ENCODE measurements at regions not wholly inside any gene's neighbourhood (a gene's known extent, or its start where the extent isn't known, plus 50 kb on each side); places are given as distances from the start of the nearest gene placed in this dataset.

DNA sequence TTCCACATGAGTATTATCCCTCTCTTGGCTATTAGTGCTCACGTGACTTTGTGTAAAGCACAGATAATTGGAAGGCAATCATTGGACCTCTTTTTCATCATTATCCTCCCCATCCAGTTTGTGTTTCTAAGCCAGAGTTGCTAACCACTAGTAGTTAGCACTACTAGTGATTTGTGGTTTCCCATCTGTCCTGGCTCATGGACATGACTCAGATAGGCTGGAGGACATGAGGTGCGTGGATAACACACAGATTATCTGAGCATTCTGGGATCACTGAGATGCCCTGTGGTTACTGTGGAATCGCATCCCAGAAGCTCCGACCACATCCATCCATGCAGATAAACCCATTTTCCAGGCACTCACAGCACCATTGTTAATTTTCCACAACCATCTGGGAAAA is 123.8 kb upstream of the NAA20 start:
- H2AFZ ChIP-seq, result no peak overlapping the region
- ATAC-seq (no peak), DNase-seq (ENCODE audit: low spot score) (no peak)
- H3K27ac Mint-ChIP-seq, result no peak overlapping the region
- no peaks in the 10 kb centered on the region for H3K27me3 Mint-ChIP-seq (ENCODE audit: insufficient read depth, low read depth, poor library complexity)
- H3K36me3 Mint-ChIP-seq (ENCODE audit: low read depth), result no peaks in the 10 kb centered on the region
- H3K9me2 ChIP-seq (ENCODE audit: insufficient read depth), result no peaks in the 10 kb centered on the region
- H3K4me2 ChIP-seq, result no peak overlapping the region
- no peaks in the 10 kb centered on the region for H3F3A ChIP-seq (replicated peaks; ENCODE audit: low read depth)
- H3K36me3 ChIP-seq (ENCODE audit: insufficient read depth), result no peaks in the 10 kb centered on the region
- H3K27me3 ChIP-seq (ENCODE audit: insufficient read depth), result no peaks in the 10 kb centered on the region
- TF ChIP-seq CREB1 (CRISPR knock-in tag; IDR thresholded peaks at IDR 0.05; ENCODE audit: low read depth), result no peak
- no peak for TF ChIP-seq STAT1 (IDR thresholded peaks at IDR 0.05; ENCODE audit: unreplicated experiment)
- TF ChIP-seq NANOG (IDR thresholded peaks at IDR 0.05; ENCODE audit: borderline replicate concordance), result no peak
- TF ChIP-seq EZH2phosphoT487 (IDR thresholded peaks at IDR 0.05; ENCODE audit: unreplicated experiment), result no peak
- no peak for TF ChIP-seq ZNF331 (CRISPR knock-in tag; IDR thresholded peaks at IDR 0.05; ENCODE audit: low read depth)
- TF ChIP-seq ZNF114 (CRISPR knock-in tag; IDR thresholded peaks at IDR 0.05), result no peak
- TF ChIP-seq, protein P1, sequence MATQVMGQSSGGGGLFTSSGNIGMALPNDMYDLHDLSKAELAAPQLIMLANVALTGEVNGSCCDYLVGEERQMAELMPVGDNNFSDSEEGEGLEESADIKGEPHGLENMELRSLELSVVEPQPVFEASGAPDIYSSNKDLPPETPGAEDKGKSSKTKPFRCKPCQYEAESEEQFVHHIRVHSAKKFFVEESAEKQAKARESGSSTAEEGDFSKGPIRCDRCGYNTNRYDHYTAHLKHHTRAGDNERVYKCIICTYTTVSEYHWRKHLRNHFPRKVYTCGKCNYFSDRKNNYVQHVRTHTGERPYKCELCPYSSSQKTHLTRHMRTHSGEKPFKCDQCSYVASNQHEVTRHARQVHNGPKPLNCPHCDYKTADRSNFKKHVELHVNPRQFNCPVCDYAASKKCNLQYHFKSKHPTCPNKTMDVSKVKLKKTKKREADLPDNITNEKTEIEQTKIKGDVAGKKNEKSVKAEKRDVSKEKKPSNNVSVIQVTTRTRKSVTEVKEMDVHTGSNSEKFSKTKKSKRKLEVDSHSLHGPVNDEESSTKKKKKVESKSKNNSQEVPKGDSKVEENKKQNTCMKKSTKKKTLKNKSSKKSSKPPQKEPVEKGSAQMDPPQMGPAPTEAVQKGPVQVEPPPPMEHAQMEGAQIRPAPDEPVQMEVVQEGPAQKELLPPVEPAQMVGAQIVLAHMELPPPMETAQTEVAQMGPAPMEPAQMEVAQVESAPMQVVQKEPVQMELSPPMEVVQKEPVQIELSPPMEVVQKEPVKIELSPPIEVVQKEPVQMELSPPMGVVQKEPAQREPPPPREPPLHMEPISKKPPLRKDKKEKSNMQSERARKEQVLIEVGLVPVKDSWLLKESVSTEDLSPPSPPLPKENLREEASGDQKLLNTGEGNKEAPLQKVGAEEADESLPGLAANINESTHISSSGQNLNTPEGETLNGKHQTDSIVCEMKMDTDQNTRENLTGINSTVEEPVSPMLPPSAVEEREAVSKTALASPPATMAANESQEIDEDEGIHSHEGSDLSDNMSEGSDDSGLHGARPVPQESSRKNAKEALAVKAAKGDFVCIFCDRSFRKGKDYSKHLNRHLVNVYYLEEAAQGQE (IDR thresholded peaks at IDR 0.05; ENCODE audit: unreplicated experiment), result no peak
- TF ChIP-seq EZH2 (IDR thresholded peaks at IDR 0.05; ENCODE audit: low read depth, unreplicated experiment), result no peak
- no peak for TF ChIP-seq POLR2AphosphoS5 (IDR thresholded peaks at IDR 0.05; ENCODE audit: low read depth)
- TF ChIP-seq JUNB (IDR thresholded peaks at IDR 0.05; ENCODE audit: unreplicated experiment), result no peak
- TF ChIP-seq, protein P2, sequence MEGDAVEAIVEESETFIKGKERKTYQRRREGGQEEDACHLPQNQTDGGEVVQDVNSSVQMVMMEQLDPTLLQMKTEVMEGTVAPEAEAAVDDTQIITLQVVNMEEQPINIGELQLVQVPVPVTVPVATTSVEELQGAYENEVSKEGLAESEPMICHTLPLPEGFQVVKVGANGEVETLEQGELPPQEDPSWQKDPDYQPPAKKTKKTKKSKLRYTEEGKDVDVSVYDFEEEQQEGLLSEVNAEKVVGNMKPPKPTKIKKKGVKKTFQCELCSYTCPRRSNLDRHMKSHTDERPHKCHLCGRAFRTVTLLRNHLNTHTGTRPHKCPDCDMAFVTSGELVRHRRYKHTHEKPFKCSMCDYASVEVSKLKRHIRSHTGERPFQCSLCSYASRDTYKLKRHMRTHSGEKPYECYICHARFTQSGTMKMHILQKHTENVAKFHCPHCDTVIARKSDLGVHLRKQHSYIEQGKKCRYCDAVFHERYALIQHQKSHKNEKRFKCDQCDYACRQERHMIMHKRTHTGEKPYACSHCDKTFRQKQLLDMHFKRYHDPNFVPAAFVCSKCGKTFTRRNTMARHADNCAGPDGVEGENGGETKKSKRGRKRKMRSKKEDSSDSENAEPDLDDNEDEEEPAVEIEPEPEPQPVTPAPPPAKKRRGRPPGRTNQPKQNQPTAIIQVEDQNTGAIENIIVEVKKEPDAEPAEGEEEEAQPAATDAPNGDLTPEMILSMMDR (conservative IDR thresholded peaks at IDR 0.05; ENCODE audit: low read depth in 2 of 2), result no peak
- TF ChIP-seq, protein P3, sequence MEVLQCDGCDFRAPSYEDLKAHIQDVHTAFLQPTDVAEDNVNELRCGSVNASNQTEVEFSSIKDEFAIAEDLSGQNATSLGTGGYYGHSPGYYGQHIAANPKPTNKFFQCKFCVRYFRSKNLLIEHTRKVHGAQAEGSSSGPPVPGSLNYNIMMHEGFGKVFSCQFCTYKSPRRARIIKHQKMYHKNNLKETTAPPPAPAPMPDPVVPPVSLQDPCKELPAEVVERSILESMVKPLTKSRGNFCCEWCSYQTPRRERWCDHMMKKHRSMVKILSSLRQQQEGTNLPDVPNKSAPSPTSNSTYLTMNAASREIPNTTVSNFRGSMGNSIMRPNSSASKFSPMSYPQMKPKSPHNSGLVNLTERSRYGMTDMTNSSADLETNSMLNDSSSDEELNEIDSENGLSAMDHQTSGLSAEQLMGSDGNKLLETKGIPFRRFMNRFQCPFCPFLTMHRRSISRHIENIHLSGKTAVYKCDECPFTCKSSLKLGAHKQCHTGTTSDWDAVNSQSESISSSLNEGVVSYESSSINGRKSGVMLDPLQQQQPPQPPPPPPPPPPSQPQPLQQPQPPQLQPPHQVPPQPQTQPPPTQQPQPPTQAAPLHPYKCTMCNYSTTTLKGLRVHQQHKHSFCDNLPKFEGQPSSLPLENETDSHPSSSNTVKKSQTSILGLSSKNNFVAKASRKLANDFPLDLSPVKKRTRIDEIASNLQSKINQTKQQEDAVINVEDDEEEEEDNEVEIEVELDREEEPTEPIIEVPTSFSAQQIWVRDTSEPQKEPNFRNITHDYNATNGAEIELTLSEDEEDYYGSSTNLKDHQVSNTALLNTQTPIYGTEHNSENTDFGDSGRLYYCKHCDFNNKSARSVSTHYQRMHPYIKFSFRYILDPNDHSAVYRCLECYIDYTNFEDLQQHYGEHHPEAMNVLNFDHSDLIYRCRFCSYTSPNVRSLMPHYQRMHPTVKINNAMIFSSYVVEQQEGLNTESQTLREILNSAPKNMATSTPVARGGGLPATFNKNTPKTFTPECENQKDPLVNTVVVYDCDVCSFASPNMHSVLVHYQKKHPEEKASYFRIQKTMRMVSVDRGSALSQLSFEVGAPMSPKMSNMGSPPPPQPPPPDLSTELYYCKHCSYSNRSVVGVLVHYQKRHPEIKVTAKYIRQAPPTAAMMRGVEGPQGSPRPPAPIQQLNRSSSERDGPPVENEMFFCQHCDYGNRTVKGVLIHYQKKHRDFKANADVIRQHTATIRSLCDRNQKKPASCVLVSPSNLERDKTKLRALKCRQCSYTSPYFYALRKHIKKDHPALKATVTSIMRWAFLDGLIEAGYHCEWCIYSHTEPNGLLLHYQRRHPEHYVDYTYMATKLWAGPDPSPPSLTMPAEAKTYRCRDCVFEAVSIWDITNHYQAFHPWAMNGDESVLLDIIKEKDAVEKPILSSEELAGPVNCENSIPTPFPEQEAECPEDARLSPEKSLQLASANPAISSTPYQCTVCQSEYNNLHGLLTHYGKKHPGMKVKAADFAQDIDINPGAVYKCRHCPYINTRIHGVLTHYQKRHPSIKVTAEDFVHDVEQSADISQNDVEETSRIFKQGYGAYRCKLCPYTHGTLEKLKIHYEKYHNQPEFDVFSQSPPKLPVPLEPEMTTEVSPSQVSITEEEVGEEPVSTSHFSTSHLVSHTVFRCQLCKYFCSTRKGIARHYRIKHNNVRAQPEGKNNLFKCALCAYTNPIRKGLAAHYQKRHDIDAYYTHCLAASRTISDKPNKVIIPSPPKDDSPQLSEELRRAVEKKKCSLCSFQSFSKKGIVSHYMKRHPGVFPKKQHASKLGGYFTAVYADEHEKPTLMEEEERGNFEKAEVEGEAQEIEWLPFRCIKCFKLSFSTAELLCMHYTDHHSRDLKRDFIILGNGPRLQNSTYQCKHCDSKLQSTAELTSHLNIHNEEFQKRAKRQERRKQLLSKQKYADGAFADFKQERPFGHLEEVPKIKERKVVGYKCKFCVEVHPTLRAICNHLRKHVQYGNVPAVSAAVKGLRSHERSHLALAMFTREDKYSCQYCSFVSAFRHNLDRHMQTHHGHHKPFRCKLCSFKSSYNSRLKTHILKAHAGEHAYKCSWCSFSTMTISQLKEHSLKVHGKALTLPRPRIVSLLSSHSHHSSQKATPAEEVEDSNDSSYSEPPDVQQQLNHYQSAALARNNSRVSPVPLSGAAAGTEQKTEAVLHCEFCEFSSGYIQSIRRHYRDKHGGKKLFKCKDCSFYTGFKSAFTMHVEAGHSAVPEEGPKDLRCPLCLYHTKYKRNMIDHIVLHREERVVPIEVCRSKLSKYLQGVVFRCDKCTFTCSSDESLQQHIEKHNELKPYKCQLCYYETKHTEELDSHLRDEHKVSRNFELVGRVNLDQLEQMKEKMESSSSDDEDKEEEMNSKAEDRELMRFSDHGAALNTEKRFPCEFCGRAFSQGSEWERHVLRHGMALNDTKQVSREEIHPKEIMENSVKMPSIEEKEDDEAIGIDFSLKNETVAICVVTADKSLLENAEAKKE (CRISPR knock-in tag; IDR thresholded peaks at IDR 0.05), result no peak
- TF ChIP-seq, protein P4, sequence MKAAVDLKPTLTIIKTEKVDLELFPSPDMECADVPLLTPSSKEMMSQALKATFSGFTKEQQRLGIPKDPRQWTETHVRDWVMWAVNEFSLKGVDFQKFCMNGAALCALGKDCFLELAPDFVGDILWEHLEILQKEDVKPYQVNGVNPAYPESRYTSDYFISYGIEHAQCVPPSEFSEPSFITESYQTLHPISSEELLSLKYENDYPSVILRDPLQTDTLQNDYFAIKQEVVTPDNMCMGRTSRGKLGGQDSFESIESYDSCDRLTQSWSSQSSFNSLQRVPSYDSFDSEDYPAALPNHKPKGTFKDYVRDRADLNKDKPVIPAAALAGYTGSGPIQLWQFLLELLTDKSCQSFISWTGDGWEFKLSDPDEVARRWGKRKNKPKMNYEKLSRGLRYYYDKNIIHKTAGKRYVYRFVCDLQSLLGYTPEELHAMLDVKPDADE (IDR thresholded peaks at IDR 0.05), result no peak
- H3K4me3 Mint-ChIP-seq, result no peak overlapping the region
- H3K4me3 ChIP-seq, result no peak overlapping the region
- H3K4me1 Mint-ChIP-seq, result no peaks in the 10 kb centered on the region
- H3K27ac ChIP-seq (ENCODE audit: low read depth), result no peak overlapping the region
- H4K20me1 ChIP-seq (replicated peaks; ENCODE audit: insufficient read depth), result no peaks in the 10 kb centered on the region
- H3K79me2 ChIP-seq (replicated peaks; ENCODE audit: insufficient read depth), result no peaks in the 10 kb centered on the region
- H3K9me3 Mint-ChIP-seq, result peaks cover 4% of the 10 kb centered on the region; the same call in 1 of the 3 replicates
- no peaks in the 10 kb centered on the region for H3K4me1 ChIP-seq (ENCODE audit: insufficient read depth)

All from GM23338 (cell line).